SU-DHL-6 (cell line): ENCODE measurements at regions not wholly inside any gene's neighbourhood (a gene's known extent, or its start where the extent isn't known, plus 50 kb on each side); places are given as distances from the start of the nearest gene placed in this dataset.

Source experiments
- EZH2phosphoT487 ChIP-seq: fragments of 200-600 bp; sonication (generic), shearing (Covaris generic); conservative IDR thresholded peaks from 2 replicates; pipeline ENCODE4 v1.6.1; 2018; ENCODE audit warnings: mild to moderate bottlenecking, antibody characterized with exemption, low read length, moderate library complexity, mixed read lengths
- TF ChIP-seq, protein P1 (sequence below): fragments of 200-600 bp; sonication (generic); IDR thresholded peaks from one replicate; pipeline ENCODE4 v1.5.1; 2017; ENCODE audit warnings: antibody characterized with exemption, mild to moderate bottlenecking, low read length, moderate library complexity; ENCODE audit not compliant: insufficient read depth, poor library complexity, severe bottlenecking

DNA sequence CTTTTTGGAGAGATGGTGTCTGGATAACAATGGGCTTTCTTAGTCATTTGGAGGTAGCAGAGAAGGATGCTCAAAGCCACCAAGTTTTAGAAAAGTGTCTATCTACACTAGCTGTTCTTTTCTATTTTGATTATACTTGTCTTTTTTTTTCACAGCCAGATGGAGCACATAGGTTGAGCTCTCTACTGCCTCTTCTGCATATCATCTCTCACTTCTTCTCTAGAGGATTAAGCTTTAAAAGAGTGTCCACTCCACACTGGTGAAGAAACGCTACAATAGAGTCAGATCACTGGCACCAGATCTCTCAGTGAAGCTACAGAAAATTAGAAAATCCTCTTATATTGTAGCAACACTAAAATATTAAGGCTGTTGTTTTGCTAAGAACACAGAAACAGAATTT is 145.3 kb upstream of the MBNL1 start:
- TF ChIP-seq, protein P1, sequence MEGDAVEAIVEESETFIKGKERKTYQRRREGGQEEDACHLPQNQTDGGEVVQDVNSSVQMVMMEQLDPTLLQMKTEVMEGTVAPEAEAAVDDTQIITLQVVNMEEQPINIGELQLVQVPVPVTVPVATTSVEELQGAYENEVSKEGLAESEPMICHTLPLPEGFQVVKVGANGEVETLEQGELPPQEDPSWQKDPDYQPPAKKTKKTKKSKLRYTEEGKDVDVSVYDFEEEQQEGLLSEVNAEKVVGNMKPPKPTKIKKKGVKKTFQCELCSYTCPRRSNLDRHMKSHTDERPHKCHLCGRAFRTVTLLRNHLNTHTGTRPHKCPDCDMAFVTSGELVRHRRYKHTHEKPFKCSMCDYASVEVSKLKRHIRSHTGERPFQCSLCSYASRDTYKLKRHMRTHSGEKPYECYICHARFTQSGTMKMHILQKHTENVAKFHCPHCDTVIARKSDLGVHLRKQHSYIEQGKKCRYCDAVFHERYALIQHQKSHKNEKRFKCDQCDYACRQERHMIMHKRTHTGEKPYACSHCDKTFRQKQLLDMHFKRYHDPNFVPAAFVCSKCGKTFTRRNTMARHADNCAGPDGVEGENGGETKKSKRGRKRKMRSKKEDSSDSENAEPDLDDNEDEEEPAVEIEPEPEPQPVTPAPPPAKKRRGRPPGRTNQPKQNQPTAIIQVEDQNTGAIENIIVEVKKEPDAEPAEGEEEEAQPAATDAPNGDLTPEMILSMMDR, result no peak
- no peak for TF ChIP-seq EZH2phosphoT487
